Transverse colon (tissue), 4 donors: ENCODE measurements at regions not wholly inside any gene's neighbourhood (a gene's known extent, or its start where the extent isn't known, plus 50 kb on each side); places are given as distances from the start of the nearest gene placed in this dataset.

Experiments
- DNase-seq: peaks from one replicate; pipeline ENCODE4 v3.0.0-alpha.2; 2019
- H3K27ac ChIP-seq, 4 donors: fragments of 200-600 bp; sonication (generic); 2 replicates each; pipeline ENCODE4 v1.5.1; 2016 to 2018; ENCODE audit warnings: inconsistent platforms in 4 of 4
- H3K27me3 ChIP-seq: fragments of 200-600 bp; sonication (generic); 2 replicates; pipeline ENCODE4 v1.5.1; 2017; ENCODE audit warnings: inconsistent platforms
- H3K36me3 ChIP-seq, 4 donors: fragments of 200-600 bp; sonication (generic); 2 replicates each; pipeline ENCODE4 v1.5.1; 2017 to 2019; ENCODE audit warnings: inconsistent platforms in 4 of 4
- H3K4me1 ChIP-seq, 4 donors: fragments of 200-600 bp; sonication (generic); 2 replicates each; pipeline ENCODE4 v1.5.1; 2017 to 2020; ENCODE audit warnings: inconsistent platforms in 4 of 4
- H3K4me3 ChIP-seq, 4 donors: fragments of 200-600 bp; sonication (generic); 1 replicate in 1 of 4; 2 replicates in 3 of 4; pipeline versions ENCODE4 v1.5.1 to v1.6.1; 2017 to 2019; ENCODE audit warnings: inconsistent platforms in 4 of 4
- H3K9me3 ChIP-seq, 2 donors: fragments of 200-600 bp; sonication (generic); 2 replicates each; pipeline ENCODE4 v1.5.1; 2017 to 2019; ENCODE audit warnings: inconsistent platforms in 2 of 2
- CTCF ChIP-seq, 5 experiments: fragments of 200-600 bp in 3 of 5; fragments of 450-650 bp in 2 of 5; sonication (generic) in 3 of 5; IDR thresholded peaks; 1 replicate in 2 of 5; 2 replicates in 3 of 5; pipeline ENCODE4 v1.5.1; 2016 to 2017; ENCODE audit warnings: antibody characterized with exemption in 5 of 5, inconsistent platforms in 3 of 5, mild to moderate bottlenecking in 2 of 5, moderate library complexity in 1 of 5
- EP300 ChIP-seq: sonication (generic); formaldehyde crosslinking; IDR thresholded peaks from one replicate; pipeline ENCODE4 v1.6.1; 2017; ENCODE audit warnings: antibody characterized with exemption, low read depth
- POLR2A ChIP-seq: fragments of 450-650 bp; IDR thresholded peaks from one replicate; pipeline ENCODE4 v1.6.1; 2016; ENCODE audit warnings: antibody characterized with exemption, mild to moderate bottlenecking, moderate library complexity
- POLR2AphosphoS5 ChIP-seq, 3 donors: sonication (generic); formaldehyde crosslinking; IDR thresholded peaks; one replicate each; pipeline ENCODE4 v1.6.1; 2016; ENCODE audit warnings: antibody characterized with exemption in 3 of 3
- WGBS, 2 donors: methylation state at CpG; one replicate each; pipeline ENCODE4 v1.1.5; 2018; ENCODE audit warnings: low coverage in 1 of 2; 5-methylcytosine and 5-hydroxymethylcytosine counted together
- in situ Hi-C, 4 donors: fragments of 200-750 bp; cut with MboI; loops; one replicate each; pipeline versions ENCODE4 v1.15.0 to v1.15.1; 2017; ENCODE audit warnings: low sequenced_read_pairs in 3 of 4, low pct_ligation_motif_present in 1 of 4, low pct_unique_long_range_greater_than_20kb in 1 of 4
- intact Hi-C: fragments of 100-400 bp; cut with DNase I; formaldehyde crosslinking; loops from one replicate; pipeline ENCODE4 v1.15.1; 2023; ENCODE audit warnings: low total_unique reads

GRCh38 chr3:178056868-178057267 is 479.4 kb upstream of the KCNMB2 start:
- Histone ChIP-seq H3K36me3 (no peaks in the 10 kb centered on the region), H3K4me3 (no peak overlapping the region), H3K9me3 (no peaks in the 10 kb centered on the region), H3K27me3 (no peaks in the 10 kb centered on the region), H3K4me1 (peaks cover 0 to 17% (median 9%) of the 10 kb centered on the region in 4 donors), H3K27ac (no peak overlapping the region)
- in situ Hi-C loops = no loop called here
- intact Hi-C loops = no loop called here
- WGBS, 2 donors = 82 to 86% methylated on average over 1 of the region's 1 CpG
- DNase-seq = no peak
- TF ChIP-seq POLR2A (no peak), EP300 (no peak), POLR2AphosphoS5 (IDR thresholded peaks at IDR 0.05) (no peak), CTCF (IDR thresholded peaks at IDR 0.05) (no peak)

GRCh38 chr3:178058629-178059028 is 477.6 kb upstream of the KCNMB2 start:
- peak overlapping the region in 1 of 4 donors; percentile 37 for H3K27ac ChIP-seq
- peaks cover 0 to 17% (median 9%) of the 10 kb centered on the region in 4 donors for H3K4me1 ChIP-seq
- intact Hi-C loops (no loop called here), in situ Hi-C loops (no loop called here)
- no peak overlapping the region for H3K4me3 ChIP-seq
- H3K9me3 ChIP-seq = no peaks in the 10 kb centered on the region
- H3K36me3 ChIP-seq = no peaks in the 10 kb centered on the region
- no peaks in the 10 kb centered on the region for H3K27me3 ChIP-seq
- no peak for DNase-seq
- TF ChIP-seq POLR2AphosphoS5 (IDR thresholded peaks at IDR 0.05) (no peak), EP300 (no peak), POLR2A (no peak), CTCF (IDR thresholded peaks at IDR 0.05) (no peak)
- 85 to 95% methylated on average over 2 to 6 of the region's 6 CpGs for WGBS, 2 donors

GRCh38 chr3:178059119-178059518 is 477.1 kb upstream of the KCNMB2 start:
- in situ Hi-C loops = no loop called here
- no peak for DNase-seq
- H3K27ac ChIP-seq = peak overlapping the region; percentile 20 to 45 (median 37)
- no peaks in the 10 kb centered on the region for H3K27me3 ChIP-seq
- peaks cover 0 to 17% (median 9%) of the 10 kb centered on the region in 4 donors for H3K4me1 ChIP-seq
- H3K36me3 ChIP-seq = no peaks in the 10 kb centered on the region
- no peak overlapping the region for H3K4me3 ChIP-seq
- TF ChIP-seq CTCF (IDR thresholded peaks at IDR 0.05) (no peak), POLR2AphosphoS5 (IDR thresholded peaks at IDR 0.05) (no peak), EP300 (no peak), POLR2A (no peak)
- intact Hi-C loops = no loop called here
- no peaks in the 10 kb centered on the region for H3K9me3 ChIP-seq

GRCh38 chr3:178059836-178060235 is 476.4 kb upstream of the KCNMB2 start:
- intact Hi-C loops = no loop called here
- H3K4me3 ChIP-seq = no peak overlapping the region
- DNase-seq = no peak
- no peaks in the 10 kb centered on the region for H3K36me3 ChIP-seq
- TF ChIP-seq POLR2AphosphoS5 (IDR thresholded peaks at IDR 0.05) = no peak
- TF ChIP-seq EP300 = no peak
- no peak for TF ChIP-seq POLR2A
- no peak for TF ChIP-seq CTCF (IDR thresholded peaks at IDR 0.05)
- H3K27ac ChIP-seq = peak overlapping the region; percentile 20 to 45 (median 37)
- H3K4me1 ChIP-seq = peaks cover 0 to 17% (median 9%) of the 10 kb centered on the region in 4 donors
- no peaks in the 10 kb centered on the region for H3K27me3 ChIP-seq
- in situ Hi-C loops = no loop called here
- 83 to 90% methylated on average over 6 of the region's 6 CpGs for WGBS, 2 donors
- no peaks in the 10 kb centered on the region for H3K9me3 ChIP-seq
